Lower leg skin (tissue), 4 donors: ENCODE measurements at regions not wholly inside any gene's neighbourhood (a gene's known extent, or its start where the extent isn't known, plus 50 kb on each side); places are given as distances from the start of the nearest gene placed in this dataset.

ENCODE experiments used
- DNase-seq, 2 donors: peaks; one replicate each; pipeline ENCODE4 v3.0.0-alpha.2; 2019; ENCODE audit warnings: low spot score in 2 of 2
- H3K4me3 ChIP-seq: fragments of 200-600 bp; sonication (generic); 2 replicates; pipeline ENCODE4 v1.5.1; 2017; ENCODE audit warnings: mild to moderate bottlenecking, low read depth; ENCODE audit not compliant: poor library complexity, severe bottlenecking
- CTCF ChIP-seq, 3 donors: fragments of 450-650 bp; IDR thresholded peaks; one replicate each; pipeline ENCODE4 v1.5.1; 2016; ENCODE audit warnings: antibody characterized with exemption in 3 of 3, mild to moderate bottlenecking in 3 of 3, moderate library complexity in 2 of 3
- POLR2A ChIP-seq, 2 donors: fragments of 450-650 bp; IDR thresholded peaks; one replicate each; pipeline ENCODE4 v1.6.1; 2016 to 2017; ENCODE audit warnings: antibody characterized with exemption in 2 of 2, mild to moderate bottlenecking in 1 of 2, moderate library complexity in 1 of 2
- WGBS, 2 donors: methylation state at CpG; one replicate each; pipeline ENCODE4 v1.1.5; 2018; 5-methylcytosine and 5-hydroxymethylcytosine counted together
- intact Hi-C: fragments of 100-400 bp; cut with DNase I; formaldehyde crosslinking; loops from one replicate; pipeline ENCODE4 v1.15.0; 2023; ENCODE audit warnings: low total_unique reads

DNA sequence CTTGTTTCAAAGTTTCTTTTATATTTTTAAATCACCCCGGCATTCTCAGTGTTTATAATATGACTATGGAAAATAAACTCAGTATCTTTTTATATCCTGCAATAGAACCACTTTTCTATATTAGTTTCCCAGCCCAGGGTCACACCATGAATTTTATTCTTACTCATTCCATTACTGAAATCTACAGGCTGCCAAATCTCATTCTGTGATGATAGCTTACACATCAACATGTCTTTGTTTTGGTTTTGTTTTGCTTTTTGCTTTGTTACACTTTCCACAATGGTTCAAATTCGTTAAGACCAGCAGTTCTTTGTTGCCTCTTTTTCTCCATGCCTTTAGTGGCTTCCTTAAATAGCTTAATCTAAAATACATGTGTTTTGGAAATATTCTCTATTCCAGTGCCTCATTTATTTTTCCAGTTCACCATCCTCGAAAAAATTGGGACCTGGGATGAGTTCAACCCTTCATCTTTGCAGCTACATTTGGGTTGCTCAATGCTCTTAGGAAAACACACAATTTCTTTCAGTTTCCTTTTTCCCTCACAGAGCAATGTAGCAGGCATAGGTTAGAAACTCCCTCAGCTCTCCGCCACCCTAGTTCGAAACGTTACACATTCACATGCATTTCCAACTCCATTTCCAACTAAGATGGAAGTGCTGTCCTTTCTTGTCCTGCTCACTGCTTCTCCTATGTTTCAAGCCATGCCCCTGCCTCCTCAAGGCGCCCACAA, 1146.3 kb downstream of the MAT2B start:
- no peak overlapping the region for H3K4me3 ChIP-seq
- no peak for DNase-seq
- no peak for TF ChIP-seq POLR2A (IDR thresholded peaks at IDR 0.05)
- TF ChIP-seq CTCF (IDR thresholded peaks at IDR 0.05) = no peak
- WGBS, 2 donors = 76 to 79% methylated on average over 7 of the region's 7 CpGs
- intact Hi-C loops = no loop called here

DNA sequence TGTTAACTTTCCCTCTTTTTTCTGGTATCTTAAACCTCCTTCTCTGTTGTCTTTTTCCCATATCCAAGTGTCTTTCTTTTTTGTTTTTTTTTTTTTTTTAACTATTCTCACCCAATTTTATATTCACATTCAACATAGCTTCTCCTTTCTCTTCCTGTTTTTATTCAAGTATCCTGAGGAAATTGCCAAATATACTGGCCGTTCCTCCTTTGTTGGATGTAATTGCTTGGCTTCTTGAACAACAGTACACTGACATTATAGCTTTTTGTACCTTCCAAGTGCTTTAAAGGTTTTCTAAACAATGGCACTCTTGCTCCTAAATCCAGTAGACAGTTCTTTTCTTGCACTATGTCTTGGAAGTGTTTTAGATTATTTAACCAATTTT, 1146.8 kb downstream of the MAT2B start:
- WGBS, 2 donors = 69 to 72% methylated on average over 1 of the region's 1 CpG
- intact Hi-C loops = no loop called here
- DNase-seq = no peak
- H3K4me3 ChIP-seq = no peak overlapping the region
- TF ChIP-seq POLR2A (IDR thresholded peaks at IDR 0.05) (no peak), CTCF (IDR thresholded peaks at IDR 0.05) (no peak)

DNA sequence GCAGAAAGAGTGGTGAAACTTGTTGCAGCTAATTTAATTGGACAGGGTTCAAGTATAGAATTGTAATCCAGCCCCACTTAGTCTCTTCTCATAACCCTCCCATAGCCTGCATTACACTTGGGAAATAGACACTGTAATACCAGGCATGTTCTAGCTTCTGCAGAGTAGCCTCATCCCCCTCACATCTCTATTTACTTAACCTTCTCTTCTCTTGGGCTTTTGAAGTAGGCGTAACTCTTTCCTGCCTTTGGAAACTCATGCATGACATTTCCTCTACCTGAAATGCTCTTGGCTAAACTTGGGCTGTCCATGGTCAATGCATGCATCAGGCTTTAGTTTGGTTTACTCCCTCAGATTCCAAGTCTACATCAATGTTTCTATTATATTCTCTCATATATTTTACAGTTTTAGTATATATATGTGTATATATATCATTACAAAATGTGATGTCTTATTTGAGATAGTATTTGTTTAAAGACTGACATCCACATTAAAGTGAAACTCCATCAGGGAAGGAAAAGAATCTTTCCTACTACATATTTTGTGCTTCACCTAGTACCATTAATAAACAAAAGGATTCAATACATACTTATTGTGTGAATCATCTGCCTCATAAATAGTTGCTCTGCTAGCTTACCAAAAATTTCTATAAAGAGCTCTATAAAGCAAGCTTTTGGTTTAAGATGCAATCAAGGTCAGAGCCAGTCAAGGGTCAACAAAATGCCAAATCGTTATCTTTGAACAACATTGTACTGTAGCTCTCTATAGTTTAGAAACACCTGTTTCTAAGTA, 1158.0 kb downstream of the MAT2B start:
- no peak for DNase-seq
- H3K4me3 ChIP-seq = no peak overlapping the region
- intact Hi-C loops = no loop called here
- WGBS, 2 donors = 66 to 79% methylated on average over 2 of the region's 2 CpGs
- no peak for TF ChIP-seq POLR2A (IDR thresholded peaks at IDR 0.05)
- TF ChIP-seq CTCF (IDR thresholded peaks at IDR 0.05) = no peak

- no peak overlapping the region for H3K4me3 ChIP-seq
- intact Hi-C loops = no loop called here
- TF ChIP-seq CTCF (IDR thresholded peaks at IDR 0.05) (no peak), POLR2A (IDR thresholded peaks at IDR 0.05) (no peak)
- DNase-seq = no peak
- WGBS, 2 donors = 61 to 63% methylated on average over 3 of the region's 3 CpGs
These were observed 1166.2 kb downstream of the MAT2B start for GRCh38 chr5:164671640-164672039.

GRCh38 chr5:164672205-164672604, 1166.8 kb downstream of the MAT2B start:
- DNase-seq = no peak
- 48 to 50% methylated on average over 4 of the region's 4 CpGs for WGBS, 2 donors
- H3K4me3 ChIP-seq = no peak overlapping the region
- intact Hi-C loops = no loop called here
- TF ChIP-seq CTCF (IDR thresholded peaks at IDR 0.05) (no peak), POLR2A (IDR thresholded peaks at IDR 0.05) (no peak)
